Neural cell (in vitro differentiated cells): ENCODE measurements at regions not wholly inside any gene's neighbourhood (a gene's known extent, or its start where the extent isn't known, plus 50 kb on each side); places are given as distances from the start of the nearest gene placed in this dataset.

Experiments used
- H2AFZ ChIP-seq: fragments of 200-600, 300-800 bp; sonication (generic), shearing (Covaris generic); 2 replicates; pipeline ENCODE4 v1.6.0; 2014; ENCODE audit warnings: low read depth, mild to moderate bottlenecking, antibody characterized with exemption, low read length, moderate library complexity
- H3F3A ChIP-seq: fragments of 200-600 bp; shearing (Covaris generic); 2 replicates; pipeline ENCODE4 v1.6.1; 2016; ENCODE audit warnings: mild to moderate bottlenecking, moderate library complexity, mixed read lengths, antibody characterized with exemption, low read length; ENCODE audit not compliant: insufficient read depth, poor library complexity, severe bottlenecking
- H3K27ac ChIP-seq: fragments of 200-600, 300-800 bp; sonication (generic), shearing (Covaris generic); 2 replicates; pipeline ENCODE4 v1.5.1; 2014; ENCODE audit warnings: mild to moderate bottlenecking, low read length, moderate library complexity
- H3K27me3 ChIP-seq: fragments of 300-800, 200-600 bp; sonication (generic), shearing (Covaris generic); 2 replicates; pipeline ENCODE4 v1.6.0; 2014; ENCODE audit warnings: mild to moderate bottlenecking, low read depth, low read length, moderate library complexity; ENCODE audit not compliant: insufficient read depth
- H3K36me3 ChIP-seq: fragments of 300-800, 200-600 bp; sonication (generic), shearing (Covaris generic); 2 replicates; pipeline ENCODE4 v1.5.1; 2014; ENCODE audit warnings: mild to moderate bottlenecking, antibody characterized with exemption, low read length, moderate library complexity; ENCODE audit not compliant: insufficient read depth
- H3K4me2 ChIP-seq: fragments of 300-800, 200-600 bp; sonication (generic), shearing (Covaris generic); 2 replicates; pipeline ENCODE4 v1.6.0; 2014; ENCODE audit warnings: mild to moderate bottlenecking, low read length
- H3K4me3 ChIP-seq: fragments of 300-800, 200-600 bp; sonication (generic), shearing (Covaris generic); 2 replicates; pipeline ENCODE4 v1.5.1; 2014; ENCODE audit warnings: mild to moderate bottlenecking, low read length, moderate library complexity
- H3K79me2 ChIP-seq: fragments of 200-600 bp; shearing (Covaris generic); replicated peaks from 2 replicates; pipeline ENCODE4 v1.6.0; 2014; ENCODE audit warnings: mild to moderate bottlenecking, low read length, moderate library complexity; ENCODE audit not compliant: insufficient read depth
- H3K9ac ChIP-seq: fragments of 300-800, 200-600 bp; sonication (generic), shearing (Covaris generic); 2 replicates; pipeline ENCODE4 v1.6.1; 2016; ENCODE audit warnings: mild to moderate bottlenecking, low read length, mixed read lengths
- H3K9me2 ChIP-seq: fragments of 200-600 bp; shearing (Covaris generic); 2 replicates; pipeline ENCODE4 v1.6.1; 2016; ENCODE audit warnings: mild to moderate bottlenecking, low read length, mixed read lengths; ENCODE audit not compliant: insufficient read depth
- H3K9me3 ChIP-seq: fragments of 200-600, 300-800 bp; sonication (generic), shearing (Covaris generic); 2 replicates; pipeline ENCODE4 v1.6.1; 2016; ENCODE audit warnings: mild to moderate bottlenecking, mixed run types, low read length, moderate library complexity, mixed read lengths
- H4K20me1 ChIP-seq: fragments of 200-600 bp; shearing (Covaris generic); 2 replicates; pipeline ENCODE4 v1.6.1; 2016; ENCODE audit warnings: mild to moderate bottlenecking, mixed run types; ENCODE audit not compliant: insufficient read depth
- EP300 ChIP-seq: fragments of 450-650 bp; conservative IDR thresholded peaks from 2 replicates; pipeline ENCODE4 v1.6.1; 2014; ENCODE audit warnings: antibody characterized with exemption, mild to moderate bottlenecking, moderate library complexity; ENCODE audit not compliant: poor library complexity, severe bottlenecking
- EZH2 ChIP-seq: fragments of 200-600, 300-800 bp; shearing (Covaris generic), sonication (generic); IDR thresholded peaks from 2 replicates; pipeline ENCODE4 v1.6.1; 2014; ENCODE audit warnings: antibody characterized with exemption, low read length, borderline replicate concordance, mild to moderate bottlenecking; ENCODE audit not compliant: insufficient read depth, poor library complexity, severe bottlenecking
- MXI1 ChIP-seq: fragments of 450-650 bp; conservative IDR thresholded peaks from 2 replicates; pipeline ENCODE4 v1.6.1; 2014; ENCODE audit warnings: antibody characterized with exemption, mild to moderate bottlenecking; ENCODE audit not compliant: poor library complexity, severe bottlenecking
- POLR2AphosphoS5 ChIP-seq: IDR thresholded peaks from 2 replicates; pipeline ENCODE4 v1.6.1; 2012
- RAD21 ChIP-seq: fragments of 450-650 bp; conservative IDR thresholded peaks from 2 replicates; pipeline ENCODE4 v1.6.1; 2014; ENCODE audit warnings: antibody characterized with exemption, mild to moderate bottlenecking, moderate library complexity
- REST ChIP-seq: IDR thresholded peaks from 2 replicates; pipeline ENCODE4 v1.6.1; 2012; ENCODE audit warnings: borderline replicate concordance
- SMC3 ChIP-seq: fragments of 450-650 bp; conservative IDR thresholded peaks from 2 replicates; pipeline ENCODE4 v1.6.1; 2014; ENCODE audit warnings: antibody characterized with exemption, mild to moderate bottlenecking, moderate library complexity; ENCODE audit not compliant: poor library complexity
- TAF1 ChIP-seq: IDR thresholded peaks from 2 replicates; pipeline ENCODE4 v1.6.1; 2012; ENCODE audit warnings: low read depth
- TF ChIP-seq, protein P1 (sequence below): fragments of 450-650 bp; IDR thresholded peaks from 2 replicates; pipeline ENCODE4 v1.5.1; 2014; ENCODE audit warnings: antibody characterized with exemption, mild to moderate bottlenecking, moderate library complexity; ENCODE audit not compliant: poor library complexity, severe bottlenecking

- Histone ChIP-seq H3K9me3 (no peaks in the 10 kb centered on the region), H3K4me3 (no peak overlapping the region), H2AFZ (no peak overlapping the region), H3K9me2 (no peaks in the 10 kb centered on the region), H4K20me1 (no peaks in the 10 kb centered on the region), H3K79me2 (no peaks in the 10 kb centered on the region), H3K9ac (no peak overlapping the region), H3K27ac (no peak overlapping the region), H3F3A (no peaks in the 10 kb centered on the region), H3K36me3 (no peaks in the 10 kb centered on the region), H3K27me3 (no peaks in the 10 kb centered on the region), H3K4me2 (no peak overlapping the region)
- TF ChIP-seq MXI1 (no peak), RAD21 (no peak), POLR2AphosphoS5 (no peak), TAF1 (no peak), SMC3 (no peak), EZH2 (no peak), EP300 (no peak), REST (no peak)
- TF ChIP-seq, protein P1, sequence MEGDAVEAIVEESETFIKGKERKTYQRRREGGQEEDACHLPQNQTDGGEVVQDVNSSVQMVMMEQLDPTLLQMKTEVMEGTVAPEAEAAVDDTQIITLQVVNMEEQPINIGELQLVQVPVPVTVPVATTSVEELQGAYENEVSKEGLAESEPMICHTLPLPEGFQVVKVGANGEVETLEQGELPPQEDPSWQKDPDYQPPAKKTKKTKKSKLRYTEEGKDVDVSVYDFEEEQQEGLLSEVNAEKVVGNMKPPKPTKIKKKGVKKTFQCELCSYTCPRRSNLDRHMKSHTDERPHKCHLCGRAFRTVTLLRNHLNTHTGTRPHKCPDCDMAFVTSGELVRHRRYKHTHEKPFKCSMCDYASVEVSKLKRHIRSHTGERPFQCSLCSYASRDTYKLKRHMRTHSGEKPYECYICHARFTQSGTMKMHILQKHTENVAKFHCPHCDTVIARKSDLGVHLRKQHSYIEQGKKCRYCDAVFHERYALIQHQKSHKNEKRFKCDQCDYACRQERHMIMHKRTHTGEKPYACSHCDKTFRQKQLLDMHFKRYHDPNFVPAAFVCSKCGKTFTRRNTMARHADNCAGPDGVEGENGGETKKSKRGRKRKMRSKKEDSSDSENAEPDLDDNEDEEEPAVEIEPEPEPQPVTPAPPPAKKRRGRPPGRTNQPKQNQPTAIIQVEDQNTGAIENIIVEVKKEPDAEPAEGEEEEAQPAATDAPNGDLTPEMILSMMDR = no peak
These were observed 129.0 kb upstream of the TMPRSS2 start for GRCh38 chr21:41636636-41637630.

- TF ChIP-seq RAD21 = no peak
- TF ChIP-seq EZH2 = no peak
- no peak for TF ChIP-seq MXI1
- no peak for TF ChIP-seq EP300
- no peak for TF ChIP-seq REST
- no peak for TF ChIP-seq POLR2AphosphoS5
- TF ChIP-seq, protein P1 = no peak
- TF ChIP-seq SMC3 = no peak
- no peak for TF ChIP-seq TAF1
- Histone ChIP-seq H3F3A (no peaks in the 10 kb centered on the region), H3K9ac (no peak overlapping the region), H3K27ac (no peak overlapping the region), H3K36me3 (no peaks in the 10 kb centered on the region), H3K79me2 (no peaks in the 10 kb centered on the region), H3K9me3 (no peaks in the 10 kb centered on the region), H3K27me3 (no peaks in the 10 kb centered on the region), H3K9me2 (no peaks in the 10 kb centered on the region), H3K4me3 (no peak overlapping the region), H3K4me2 (no peak overlapping the region), H2AFZ (no peak overlapping the region), H4K20me1 (no peaks in the 10 kb centered on the region)
These were observed 127.9 kb upstream of the TMPRSS2 start for GRCh38 chr21:41635874-41636273.
